ENCODE measurements at regions not wholly inside any gene's neighbourhood (a gene's known extent, or its start where the extent isn't known, plus 50 kb on each side); places are given as distances from the start of the nearest gene placed in this dataset.

DNA sequence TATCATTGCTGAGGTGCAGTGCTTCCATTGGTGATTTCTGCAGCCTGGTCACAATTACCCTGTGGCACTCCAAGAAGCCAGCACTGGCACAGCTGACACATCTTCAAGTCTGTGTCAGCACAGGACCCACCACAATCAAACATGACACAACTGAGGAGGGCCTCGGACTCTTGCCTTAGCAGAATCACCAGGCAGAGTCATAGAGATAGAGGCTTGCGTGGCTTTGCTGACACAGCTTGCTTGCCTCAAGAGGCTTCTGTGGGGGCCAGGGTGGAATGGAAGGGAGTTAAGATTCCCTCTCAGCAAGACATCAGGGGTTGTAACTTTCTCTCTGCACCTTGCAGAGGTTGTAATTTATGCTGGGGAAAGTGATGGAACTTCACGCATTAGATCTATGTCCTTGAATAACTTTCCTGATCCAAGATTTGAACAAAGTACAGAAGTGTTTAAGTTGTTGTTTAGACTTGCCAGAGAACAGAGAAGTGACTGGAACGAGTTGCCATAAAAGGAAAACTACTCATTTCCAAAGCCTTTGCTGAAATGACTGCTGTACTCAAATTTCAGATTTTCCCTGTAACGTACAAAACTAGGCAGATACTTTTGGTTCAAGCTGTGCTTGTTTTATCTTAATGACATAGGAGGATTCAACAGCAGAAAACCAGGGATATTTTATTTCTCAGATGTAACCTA lies 170.7 kb downstream of the DIPK2A start:
- peak overlapping the region; percentile 81 for H2AFZ ChIP-seq (ENCODE audit: control insufficient read depth, low read length)
- peak overlapping the region in 2 of 3 experiments; percentile 8 to 21 for H3K4me3 ChIP-seq (ENCODE audit: control insufficient read depth in 2 of 3, extremely low read depth in 1 of 3, insufficient read depth in 2 of 3, low read depth in 1 of 3, low read length in 3 of 3)
- no peaks in the 10 kb centered on the region for H3K27me3 ChIP-seq (ENCODE audit: control insufficient read depth, extremely low read depth, insufficient read depth, low read length)
- H3K4me1 ChIP-seq (ENCODE audit: control insufficient read depth, extremely low read depth, insufficient read depth, low read length), result peaks cover 12% of the 10 kb centered on the region
- dilution Hi-C loops (cut with MboI; ENCODE audit: extremely low pct_ligation_motif_present, low sequenced_read_pairs), result no loop called here
- no peak overlapping the region for H3K27ac ChIP-seq (ENCODE audit: control insufficient read depth, insufficient read depth, low read length)
- H3K4me2 ChIP-seq (ENCODE audit: control insufficient read depth, extremely low read depth, insufficient read depth, low read depth, low read length), result peak overlapping the region; percentile 69
- FAIRE-seq (peak; percentile 53), DNase-seq (ENCODE audit: low read depth, low spot score) (no peak)
- no peaks in the 10 kb centered on the region for H3K79me2 ChIP-seq (ENCODE audit: control insufficient read depth, insufficient read depth, low read length)
- TF ChIP-seq CTCF (optimal IDR thresholded peaks at IDR 0.05 in 1 of 3, IDR thresholded peaks at IDR 0.05 in 1 of 3, conservative IDR thresholded peaks at IDR 0.05 in 1 of 3; ENCODE audit: extremely low read depth in 1 of 3, insufficient read depth in 2 of 3, low read length in 3 of 3) (no peak), EZH2 (IDR thresholded peaks at IDR 0.05; ENCODE audit: low read length) (no peak)
- H3K9ac ChIP-seq (ENCODE audit: control insufficient read depth, extremely low read depth, insufficient read depth, low read length), result no peak overlapping the region
- no peaks in the 10 kb centered on the region for H3K9me3 ChIP-seq (ENCODE audit: control insufficient read depth, low read depth, low read length)
- no peaks in the 10 kb centered on the region for H4K20me1 ChIP-seq (ENCODE audit: control insufficient read depth, extremely low read depth, insufficient read depth, low read length)
- H3K36me3 ChIP-seq (ENCODE audit: control insufficient read depth in 2 of 2, extremely low read depth in 1 of 2, insufficient read depth in 2 of 2, low read length in 2 of 2), result no peaks in the 10 kb centered on the region
- H3K9me1 ChIP-seq (ENCODE audit: control insufficient read depth, extremely low read depth, insufficient read depth, low read length), result no peaks in the 10 kb centered on the region

DNA sequence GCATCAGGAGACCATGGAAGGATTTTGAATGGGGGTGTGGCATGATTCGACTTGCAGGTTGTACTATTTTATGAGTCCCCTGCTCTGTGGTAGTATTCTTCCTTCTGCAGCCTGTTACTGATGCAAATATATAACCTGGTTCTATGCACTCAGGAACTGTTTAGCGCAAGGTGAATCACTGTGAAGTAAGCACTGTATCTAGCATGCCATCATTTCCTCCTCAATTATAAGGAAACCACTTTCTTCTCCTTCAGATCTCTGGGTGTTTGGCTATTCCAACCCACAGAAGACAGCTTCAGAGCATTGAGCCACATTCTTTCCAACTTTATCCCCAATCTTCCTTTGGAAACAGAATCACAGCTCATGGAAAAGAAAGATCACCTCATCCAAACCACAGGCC lies 176.7 kb downstream of the DIPK2A start:
- Histone ChIP-seq H2AFZ (ENCODE audit: control insufficient read depth, low read length) (no peak overlapping the region), H3K27me3 (ENCODE audit: control insufficient read depth, extremely low read depth, insufficient read depth, low read length) (no peaks in the 10 kb centered on the region), H3K36me3 (ENCODE audit: control insufficient read depth in 2 of 2, extremely low read depth in 1 of 2, insufficient read depth in 2 of 2, low read length in 2 of 2) (no peaks in the 10 kb centered on the region), H3K79me2 (ENCODE audit: control insufficient read depth, insufficient read depth, low read length) (no peaks in the 10 kb centered on the region), H3K4me3 (ENCODE audit: control insufficient read depth in 2 of 3, extremely low read depth in 1 of 3, insufficient read depth in 2 of 3, low read depth in 1 of 3, low read length in 3 of 3) (no peak overlapping the region), H4K20me1 (ENCODE audit: control insufficient read depth, extremely low read depth, insufficient read depth, low read length) (no peaks in the 10 kb centered on the region), H3K9me1 (ENCODE audit: control insufficient read depth, extremely low read depth, insufficient read depth, low read length) (no peaks in the 10 kb centered on the region), H3K4me1 (ENCODE audit: control insufficient read depth, extremely low read depth, insufficient read depth, low read length) (no peaks in the 10 kb centered on the region), H3K9me3 (ENCODE audit: control insufficient read depth, low read depth, low read length) (no peaks in the 10 kb centered on the region), H3K4me2 (ENCODE audit: control insufficient read depth, extremely low read depth, insufficient read depth, low read depth, low read length) (no peak overlapping the region), H3K9ac (ENCODE audit: control insufficient read depth, extremely low read depth, insufficient read depth, low read length) (no peak overlapping the region), H3K27ac (ENCODE audit: control insufficient read depth, insufficient read depth, low read length) (no peak overlapping the region)
- FAIRE-seq, result no peak
- TF ChIP-seq EZH2 (IDR thresholded peaks at IDR 0.05; ENCODE audit: low read length) (no peak), CTCF (optimal IDR thresholded peaks at IDR 0.05 in 1 of 3, IDR thresholded peaks at IDR 0.05 in 1 of 3, conservative IDR thresholded peaks at IDR 0.05 in 1 of 3; ENCODE audit: extremely low read depth in 1 of 3, insufficient read depth in 2 of 3, low read length in 3 of 3) (no peak)
- no peak for DNase-seq (ENCODE audit: low read depth, low spot score)
- dilution Hi-C loops (cut with MboI; ENCODE audit: extremely low pct_ligation_motif_present, low sequenced_read_pairs), result no loop called here
